NB4 (cell line): ENCODE measurements at regions not wholly inside any gene's neighbourhood (a gene's known extent, or its start where the extent isn't known, plus 50 kb on each side); places are given as distances from the start of the nearest gene placed in this dataset.

ENCODE experiments used
- CTCF ChIP-seq: IDR thresholded peaks from one replicate; pipeline ENCODE4 v1.5.1; 2012; ENCODE audit warnings: low read depth, low read length
- MYC ChIP-seq: IDR thresholded peaks from 2 replicates; pipeline ENCODE4 v1.6.1; 2011; ENCODE audit warnings: low read depth, low read length
- POLR2A ChIP-seq: IDR thresholded peaks from 2 replicates; pipeline ENCODE4 v1.6.1; 2011; ENCODE audit warnings: mild to moderate bottlenecking; ENCODE audit not compliant: insufficient read length; ENCODE audit errors: extremely low read depth
- TF ChIP-seq, protein P1 (sequence below): IDR thresholded peaks from 2 replicates; pipeline ENCODE4 v1.6.1; 2011; ENCODE audit warnings: low read depth, low read length

DNA sequence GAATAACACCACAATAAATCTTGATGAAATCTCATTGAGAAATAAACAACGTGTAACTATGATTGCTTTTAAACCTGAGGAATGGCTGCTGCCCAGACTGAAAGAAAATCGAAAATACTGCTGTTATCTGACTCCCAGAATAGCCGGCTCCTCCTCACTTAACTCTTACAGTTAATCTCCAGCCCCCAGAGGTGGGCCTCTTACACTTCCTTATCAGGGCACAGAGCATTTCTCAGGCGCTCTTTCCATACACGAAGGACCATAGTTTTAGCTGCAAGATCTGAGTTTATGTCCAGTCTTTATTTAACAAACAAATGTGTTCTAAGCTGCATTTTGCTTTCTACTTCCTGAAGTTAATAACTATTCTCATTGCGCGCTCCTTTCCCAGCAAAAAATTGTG lies 206.9 kb downstream of the MAP2K4 start:
- TF ChIP-seq CTCF = no peak
- no peak for TF ChIP-seq POLR2A
- TF ChIP-seq MYC = no peak
- TF ChIP-seq, protein P1, sequence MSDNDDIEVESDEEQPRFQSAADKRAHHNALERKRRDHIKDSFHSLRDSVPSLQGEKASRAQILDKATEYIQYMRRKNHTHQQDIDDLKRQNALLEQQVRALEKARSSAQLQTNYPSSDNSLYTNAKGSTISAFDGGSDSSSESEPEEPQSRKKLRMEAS = no peak
